DMS79 treated with DMSO at 0.1 percent for 48 hours (cell line): ENCODE measurements at regions not wholly inside any gene's neighbourhood (a gene's known extent, or its start where the extent isn't known, plus 50 kb on each side); places are given as distances from the start of the nearest gene placed in this dataset.

Experiments
- DNase-seq: peaks from one replicate; lab custom pipeline; 2025; lab: John Stamatoyannopoulos, UW

DNA sequence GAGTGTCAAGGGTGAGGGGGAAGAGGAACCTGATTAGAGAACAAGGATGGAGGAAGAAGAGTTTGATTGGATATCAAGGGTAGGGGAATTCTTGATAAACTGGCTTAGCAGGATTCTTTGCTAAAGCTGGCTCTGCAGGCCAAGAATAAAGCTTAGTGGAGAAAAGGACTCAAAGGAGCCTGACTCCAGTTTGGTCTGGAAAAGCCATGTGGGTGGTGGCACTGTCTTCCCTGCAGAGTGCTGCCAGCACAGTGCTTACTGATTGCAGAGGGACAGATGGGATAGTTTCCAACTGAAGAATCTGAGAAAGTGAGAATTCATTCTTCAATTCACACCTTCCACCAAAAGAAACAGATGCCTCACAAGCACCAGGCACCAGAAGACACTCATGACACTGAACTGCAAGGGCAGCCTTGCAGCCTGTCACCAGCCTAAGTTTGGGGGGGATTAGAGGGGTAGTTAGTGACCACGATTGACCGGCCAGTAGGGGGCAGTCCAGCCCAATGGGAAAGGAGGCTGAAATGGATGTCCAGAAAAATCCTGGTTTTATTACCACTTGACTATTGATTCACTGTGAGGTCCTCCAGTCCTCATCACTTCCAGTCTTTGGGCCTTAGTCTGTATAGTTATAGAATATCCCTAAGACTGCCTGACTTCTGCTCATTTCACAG is 334.5 kb downstream of the SMAD2 start:
- DNase-seq: no peak

DNA sequence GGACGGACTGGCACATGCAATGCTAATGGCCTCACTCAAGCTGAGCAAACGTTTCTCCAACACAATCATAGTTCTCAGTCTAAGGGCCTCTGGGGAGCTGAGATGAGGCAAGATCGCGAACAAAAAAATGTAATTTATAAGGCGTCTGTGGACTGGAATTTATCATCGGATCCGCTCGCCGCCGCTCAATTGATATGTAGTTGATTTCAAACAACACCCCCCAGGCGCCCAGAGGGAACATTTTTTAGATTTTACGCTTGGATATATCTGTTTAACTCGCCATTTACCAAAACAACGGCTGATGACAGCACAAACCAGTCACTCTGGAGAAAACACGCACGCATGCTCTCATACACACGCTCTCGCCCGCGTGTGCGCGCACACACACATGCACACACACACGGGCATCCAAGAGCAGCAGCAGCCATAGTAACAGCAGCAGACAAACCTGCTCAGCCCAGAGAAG is 335.8 kb downstream of the SMAD2 start:
- peak; percentile 48 for DNase-seq

DNA sequence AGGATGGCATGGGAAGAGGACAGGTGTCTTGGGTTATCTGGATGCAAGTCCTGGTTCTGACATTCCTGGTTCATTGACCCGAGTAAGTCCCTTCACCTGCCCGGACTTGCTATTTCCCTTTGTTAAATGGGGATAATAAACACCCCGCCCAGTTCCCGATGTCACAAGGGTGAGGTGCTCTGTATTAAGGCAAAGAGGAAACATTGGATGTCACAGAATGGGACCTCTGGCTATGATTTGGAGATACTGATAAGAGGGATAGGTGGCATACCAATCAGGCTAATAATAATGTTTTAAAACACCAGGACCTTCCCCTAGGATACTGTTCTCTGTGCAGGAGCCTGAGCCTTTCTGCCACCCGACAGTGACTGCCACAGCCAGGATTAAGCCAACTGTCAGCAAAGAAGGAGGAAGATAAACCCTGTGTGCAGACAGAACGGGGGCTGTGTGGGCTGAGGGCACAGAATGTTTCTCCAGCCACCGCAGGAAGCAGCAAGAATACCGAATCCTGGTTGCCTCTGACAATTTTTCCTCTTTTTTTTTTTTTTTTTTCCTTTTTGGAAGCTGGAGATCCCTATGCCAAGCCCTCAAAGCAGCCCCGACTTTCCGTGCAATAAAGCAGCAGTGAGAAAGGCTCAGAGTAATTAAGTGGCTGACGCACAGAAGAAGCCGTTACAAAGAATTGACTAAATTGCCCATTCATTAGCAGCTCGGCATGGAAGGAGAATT is 336.6 kb downstream of the SMAD2 start:
- DNase-seq: peak; percentile 48

DNA sequence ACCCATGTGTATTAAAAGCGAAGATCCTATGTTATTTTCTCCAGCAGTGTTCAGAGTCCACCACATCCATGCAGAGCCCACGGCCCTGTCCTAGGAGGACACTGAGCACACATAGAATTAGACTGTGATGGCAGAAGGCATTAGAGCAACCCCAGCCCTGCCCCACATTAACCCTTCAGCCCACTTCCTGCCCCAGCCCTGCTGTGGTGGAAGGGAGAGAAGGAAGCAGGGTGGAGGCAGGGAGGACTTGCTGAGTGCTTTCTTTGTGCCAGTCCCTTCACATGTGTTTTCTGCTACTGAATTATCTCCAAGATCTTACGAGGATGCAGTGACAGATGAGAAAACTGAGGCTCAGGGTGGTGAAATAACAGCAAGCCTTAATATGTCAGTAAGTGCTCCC is 339.0 kb downstream of the SMAD2 start:
- no peak for DNase-seq

DNA sequence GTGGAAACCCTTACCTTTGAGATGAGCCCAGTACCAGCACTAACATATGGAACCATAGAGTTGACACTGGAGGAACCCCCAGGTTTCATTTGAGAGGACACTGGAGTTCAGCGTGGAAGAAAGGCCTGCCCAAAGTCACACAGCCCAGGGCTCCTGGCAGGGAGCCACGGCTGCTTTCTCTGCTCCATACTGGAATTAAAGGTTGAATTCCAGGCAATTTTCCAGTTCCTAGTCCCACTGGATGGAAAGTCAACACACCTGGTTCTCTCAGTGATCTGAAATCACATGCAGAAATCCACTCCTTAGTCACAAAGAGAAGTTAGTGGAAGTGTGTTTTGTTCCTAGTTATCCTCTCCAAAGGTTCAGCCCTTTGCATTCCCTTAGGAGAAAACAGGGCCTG is 336.1 kb upstream of the SKOR2 start:
- DNase-seq: no peak

DNA sequence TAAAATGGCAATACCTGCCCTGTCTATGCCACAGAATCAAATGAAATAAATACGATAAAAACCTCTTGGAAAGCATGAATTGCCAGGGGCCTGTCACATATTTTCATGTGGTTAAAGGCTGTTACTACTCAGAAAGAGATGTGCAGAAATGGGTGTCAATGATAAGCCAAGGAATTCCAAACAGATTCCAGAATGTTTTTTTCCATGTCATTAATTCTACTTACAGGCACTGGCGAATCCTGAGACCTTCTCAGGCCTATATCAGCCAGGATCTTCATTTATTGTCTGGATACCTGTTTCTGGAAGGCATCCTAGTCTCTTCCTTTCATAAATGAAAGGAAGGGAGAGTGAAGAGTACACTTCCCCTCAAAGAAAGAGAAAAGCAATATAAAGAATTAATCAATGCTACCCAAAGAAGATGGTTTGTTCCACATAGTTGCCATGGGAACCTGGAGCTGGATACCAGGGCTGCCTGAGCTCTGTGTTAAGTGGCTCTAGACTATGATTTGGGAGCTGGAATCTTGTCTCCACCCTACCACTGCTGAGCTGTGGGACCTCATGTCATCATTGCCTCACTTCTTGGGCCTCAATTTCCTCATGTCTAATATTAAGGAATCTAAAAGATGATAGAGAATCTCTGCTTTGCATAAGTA is 335.1 kb upstream of the SKOR2 start:
- DNase-seq: no peak

DNA sequence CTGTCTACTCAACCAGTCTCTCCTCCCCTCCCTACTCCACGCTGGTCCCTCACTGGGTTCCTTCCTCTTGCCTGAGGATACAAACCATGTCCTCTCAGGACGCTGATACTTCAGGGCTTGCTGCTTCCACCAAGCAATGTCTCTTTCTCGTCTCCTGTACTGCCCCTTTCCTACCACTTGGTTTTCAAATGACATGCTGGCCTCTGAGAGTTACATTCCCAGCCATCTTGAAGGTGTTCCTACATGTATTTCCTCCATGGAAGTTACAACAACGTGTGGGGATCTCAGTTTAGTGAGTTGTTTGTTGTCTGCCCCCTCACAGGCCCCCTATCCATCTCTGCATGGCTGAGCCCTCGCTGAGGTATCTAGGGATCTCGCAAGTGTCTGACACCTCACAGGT is 334.5 kb upstream of the SKOR2 start:
- no peak for DNase-seq

DNA sequence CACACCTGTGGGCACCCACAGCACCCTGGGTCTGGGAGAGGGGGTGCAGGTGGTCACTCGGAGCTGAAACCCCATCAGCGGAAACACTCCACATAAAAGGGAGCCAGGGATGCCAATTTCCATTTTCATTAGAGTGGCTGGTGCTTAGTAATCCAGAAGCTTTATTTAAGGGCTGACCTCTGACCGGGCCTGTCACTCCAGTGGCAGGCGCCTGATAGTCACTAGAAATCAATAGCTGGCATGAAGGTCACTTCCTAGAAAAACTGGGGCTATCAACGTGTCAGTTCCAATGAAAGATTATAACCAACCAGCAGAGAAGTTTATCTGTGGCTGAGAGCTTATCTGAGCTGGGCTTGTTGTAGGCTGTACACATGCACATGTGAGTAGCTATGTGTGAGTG is 333.7 kb upstream of the SKOR2 start:
- DNase-seq: no peak

DNA sequence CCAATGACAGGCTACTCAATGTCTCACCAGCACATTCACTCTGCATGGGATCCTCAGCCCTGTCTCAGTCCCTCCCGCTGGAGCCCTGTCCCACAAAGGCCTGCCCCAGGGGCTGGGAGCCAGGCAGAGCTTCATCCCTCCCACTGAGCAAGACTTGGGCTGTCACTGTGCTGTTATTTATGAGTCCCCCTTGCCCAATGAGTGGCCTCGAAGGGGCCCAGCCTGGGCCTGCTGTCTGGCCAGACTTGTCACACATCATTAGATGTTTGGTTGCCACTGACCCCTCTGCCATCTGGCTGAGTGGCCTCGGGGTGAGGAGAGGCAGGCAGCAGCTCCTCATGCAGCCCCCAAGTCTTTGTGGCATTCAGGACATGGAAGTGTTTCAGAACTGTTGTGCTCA is 330.6 kb upstream of the SKOR2 start:
- DNase-seq: no peak

DNA sequence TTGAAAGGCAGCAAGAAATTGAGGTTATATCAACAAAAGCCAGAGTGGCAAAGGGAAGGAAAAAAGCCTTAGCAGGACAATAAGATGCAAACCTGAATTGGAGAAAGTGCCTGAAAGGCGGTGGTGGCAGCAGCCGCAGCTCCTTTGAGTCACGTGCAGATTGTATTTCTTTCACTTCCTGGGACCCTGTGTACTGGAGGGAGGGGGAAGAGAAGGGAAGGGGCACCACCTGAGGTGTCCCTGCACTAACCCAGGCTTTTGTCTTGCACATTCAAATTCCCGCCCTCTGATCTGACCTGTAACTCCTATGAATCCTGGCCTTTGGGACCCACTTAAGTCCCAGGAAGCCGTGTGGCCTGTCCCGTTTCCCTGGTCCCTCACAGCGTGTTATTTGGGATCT is 326.1 kb upstream of the SKOR2 start:
- DNase-seq: no peak

DNA sequence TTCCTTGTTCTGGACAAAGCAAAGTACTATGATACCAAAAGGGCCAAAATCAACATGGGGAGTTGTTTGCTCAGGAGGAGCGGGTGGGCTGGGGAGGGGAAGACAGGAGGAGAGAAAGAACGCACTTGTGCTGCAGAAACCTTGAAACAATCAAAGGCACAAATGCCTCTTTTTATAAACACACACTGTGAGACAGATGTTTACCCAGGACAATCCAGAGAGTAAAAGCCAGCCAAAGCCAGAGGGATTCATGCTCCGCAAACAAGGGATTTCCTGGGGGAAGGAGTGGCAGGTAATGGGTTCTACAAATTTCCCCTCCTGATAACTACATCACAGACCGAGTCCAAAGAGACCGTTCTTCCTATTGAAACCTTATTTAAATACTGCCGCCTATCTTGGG is 323.5 kb upstream of the SKOR2 start:
- DNase-seq: no peak

DNA sequence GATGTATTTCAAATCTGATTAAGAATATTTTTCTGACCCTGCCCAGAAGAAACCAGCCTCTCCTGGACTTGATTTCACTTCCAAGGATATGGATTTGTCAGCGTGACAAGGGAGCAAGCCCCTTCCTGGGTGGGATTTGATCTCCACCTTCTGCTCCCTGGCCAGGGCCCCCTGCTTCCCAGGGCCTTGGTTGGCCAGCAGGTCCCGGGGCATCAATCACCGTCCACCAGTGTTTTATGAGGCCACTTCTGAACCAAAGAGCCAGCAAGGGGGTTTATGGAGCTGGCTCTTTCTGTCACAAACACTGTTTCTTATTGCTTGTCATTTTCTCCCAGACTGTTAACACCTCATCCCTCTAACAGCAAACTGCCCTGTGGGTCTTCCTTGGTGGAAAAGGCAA is 320.5 kb upstream of the SKOR2 start:
- no peak for DNase-seq

DNA sequence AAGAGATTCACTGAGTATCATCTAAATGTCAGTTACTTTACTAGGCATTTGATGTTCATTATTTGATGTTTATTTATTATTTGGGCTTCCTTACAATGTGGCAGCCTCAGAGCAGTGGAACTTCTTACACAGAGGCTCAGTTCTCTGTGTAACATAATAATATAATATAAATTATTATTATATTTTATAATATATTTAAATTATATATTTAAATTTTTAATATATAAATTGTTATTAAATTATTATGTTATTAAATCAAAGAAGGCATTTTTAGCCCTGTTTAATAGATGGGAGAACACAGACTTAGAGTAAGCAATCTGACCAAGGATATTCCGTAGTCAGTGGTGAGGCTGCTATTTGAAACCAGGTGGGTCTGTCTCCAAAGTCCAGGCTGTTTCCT is 315.3 kb upstream of the SKOR2 start:
- DNase-seq: no peak

DNA sequence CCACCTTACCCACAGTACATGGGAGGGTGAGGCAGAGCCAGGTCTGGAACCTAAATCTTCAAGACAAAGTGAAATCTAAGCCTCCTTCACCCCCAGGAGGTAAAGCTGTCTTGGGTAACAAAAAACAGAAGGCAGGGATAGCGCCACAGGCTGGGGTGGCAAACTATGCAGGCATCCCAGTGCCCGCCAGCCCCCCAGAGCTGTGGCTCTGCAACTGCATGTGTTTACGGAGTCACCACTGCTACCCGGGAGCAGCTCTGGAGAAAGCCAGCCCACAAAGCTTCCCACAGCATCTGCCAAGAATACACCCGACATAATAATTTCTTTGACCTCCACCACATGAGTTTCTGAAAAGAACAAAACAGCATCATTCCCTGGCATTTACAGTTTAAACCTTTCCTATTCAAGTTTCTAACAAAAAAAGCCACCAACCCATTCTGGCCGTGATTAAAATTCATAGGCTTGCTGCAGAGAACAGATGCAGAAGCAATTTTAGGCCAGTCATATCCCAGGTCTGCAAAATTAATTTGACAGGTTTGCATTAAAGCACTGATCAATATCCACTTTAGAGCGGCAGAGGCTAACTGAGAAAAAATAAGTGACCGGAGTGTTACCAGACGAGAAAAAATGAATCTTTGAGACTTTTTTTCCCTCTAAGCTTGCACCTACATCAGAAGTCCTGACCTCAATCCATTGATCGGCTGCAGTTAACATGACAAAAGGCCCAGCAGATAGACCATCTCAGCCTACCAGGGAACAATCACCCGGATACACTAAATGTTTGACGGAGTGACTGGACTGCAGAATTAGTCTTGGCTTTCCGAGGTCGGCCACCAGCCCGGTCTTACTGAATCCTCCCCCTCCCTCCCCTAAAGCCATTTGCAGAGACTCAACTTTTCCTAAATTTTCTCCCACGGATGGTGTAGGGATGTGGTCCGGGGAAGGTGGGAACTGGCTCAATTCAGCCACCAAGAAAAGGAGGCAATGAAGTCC is 309.6 kb upstream of the SKOR2 start:
- DNase-seq: no peak

DNA sequence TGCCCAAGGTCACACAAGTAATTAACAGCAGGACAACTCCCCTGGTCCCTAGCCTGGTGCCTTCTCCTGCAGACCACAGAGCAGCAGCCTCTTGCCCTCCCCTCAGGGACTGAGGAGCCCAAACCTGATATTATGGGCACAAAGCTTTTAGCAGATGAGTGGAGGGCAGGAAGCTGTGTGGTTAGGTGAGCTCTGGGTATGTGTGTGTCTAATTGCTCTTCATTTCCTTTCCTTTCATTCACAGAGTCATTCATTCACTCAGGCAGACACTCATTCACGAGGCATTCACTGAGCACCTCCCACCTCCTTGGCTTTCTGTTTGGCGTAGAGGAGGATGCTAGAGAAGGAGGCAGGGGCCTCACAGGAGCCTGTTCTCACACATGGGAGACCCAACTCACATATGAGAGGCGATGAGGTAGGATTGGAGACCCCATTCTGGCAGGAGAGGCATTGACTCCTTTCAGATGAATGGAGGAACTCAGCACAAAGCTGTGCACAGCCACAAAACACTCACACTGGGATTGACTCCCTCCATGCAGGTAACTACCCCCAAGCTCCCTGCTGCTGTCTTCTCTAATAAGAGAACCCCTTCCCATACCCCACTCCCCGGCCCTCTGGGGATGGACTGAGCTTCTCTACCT is 306.8 kb upstream of the SKOR2 start:
- no peak for DNase-seq

DNA sequence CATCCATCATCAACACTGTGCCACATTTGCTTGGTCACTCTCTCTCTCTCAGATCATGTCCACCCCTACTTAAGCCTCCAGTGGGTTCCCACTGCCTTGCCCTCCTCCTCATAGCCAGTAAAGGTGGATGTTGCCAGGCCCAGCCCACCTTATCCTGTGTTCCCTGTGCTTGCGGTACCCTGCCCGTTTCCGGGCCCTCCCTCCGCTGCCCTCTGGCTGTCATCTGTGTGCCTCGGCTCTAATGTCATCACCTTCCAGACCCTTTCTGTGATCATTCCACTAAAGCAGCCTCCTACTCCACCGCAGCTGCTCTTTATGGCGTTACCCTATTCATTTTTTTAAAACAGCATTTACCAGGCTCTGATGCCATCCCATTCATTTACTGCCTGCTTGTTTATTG is 305.7 kb upstream of the SKOR2 start:
- DNase-seq: no peak

DNA sequence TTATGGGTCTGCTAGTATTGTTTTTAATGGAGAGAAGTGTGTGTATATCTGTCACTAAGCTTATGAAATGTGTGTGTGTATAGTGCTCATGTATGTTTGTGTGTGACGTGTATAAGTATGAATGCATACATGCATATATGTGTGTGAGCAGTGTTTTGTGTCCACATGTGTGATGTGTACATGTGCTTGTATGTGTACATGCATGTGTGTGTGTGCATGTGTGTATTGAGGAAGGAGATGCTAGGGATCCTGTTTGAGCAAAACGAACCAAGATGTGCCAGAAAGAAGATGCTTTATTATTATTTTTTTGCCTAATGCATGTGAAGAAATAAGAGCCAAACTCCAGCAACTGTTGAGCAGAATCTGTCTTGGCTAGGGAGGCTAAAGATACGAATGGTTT is 301.3 kb upstream of the SKOR2 start:
- no peak for DNase-seq

DNA sequence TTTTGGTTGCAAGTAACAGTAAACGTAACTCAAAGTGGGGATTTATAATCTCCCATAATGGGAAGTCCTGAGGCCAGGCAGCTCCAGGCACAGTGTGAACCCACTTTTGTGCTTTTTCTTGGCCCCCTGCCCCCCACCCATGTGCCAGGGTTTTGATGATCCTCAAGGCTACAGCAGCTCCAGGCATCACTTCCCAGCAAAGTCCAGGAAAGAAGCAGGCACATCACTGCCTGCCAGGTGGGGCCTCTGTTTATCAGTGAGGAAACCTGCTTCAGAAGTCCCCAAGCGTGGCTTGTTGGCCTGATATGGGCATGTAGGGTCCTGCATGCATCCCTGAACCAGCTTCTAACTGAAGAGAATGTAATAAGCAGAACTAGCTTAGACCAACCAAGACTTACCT is 299.2 kb upstream of the SKOR2 start:
- DNase-seq: no peak

DNA sequence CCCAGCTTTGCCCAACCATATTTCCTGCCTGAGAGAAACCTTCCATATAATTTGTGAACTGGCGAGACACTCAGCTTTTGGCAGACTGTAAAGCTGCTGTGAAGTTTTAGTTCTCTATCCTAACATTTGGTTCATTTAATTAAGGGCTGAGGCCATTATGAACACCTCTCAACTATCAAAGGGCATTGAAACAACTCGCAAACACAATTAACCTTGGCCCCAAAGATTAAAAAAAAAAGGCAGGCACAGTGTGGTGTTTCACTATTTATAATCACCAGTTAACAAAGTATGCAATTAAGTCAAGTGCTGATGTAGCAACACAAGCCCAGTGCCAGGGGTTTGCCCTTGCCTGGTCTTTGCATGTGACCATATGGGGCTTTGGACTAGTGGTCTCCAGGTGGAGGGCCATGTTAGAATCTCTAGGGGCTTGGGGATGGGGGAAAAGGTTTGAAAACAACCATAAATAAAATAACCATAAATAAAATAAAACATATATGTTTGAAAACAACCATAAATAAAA is 297.6 kb upstream of the SKOR2 start:
- no peak for DNase-seq

DNA sequence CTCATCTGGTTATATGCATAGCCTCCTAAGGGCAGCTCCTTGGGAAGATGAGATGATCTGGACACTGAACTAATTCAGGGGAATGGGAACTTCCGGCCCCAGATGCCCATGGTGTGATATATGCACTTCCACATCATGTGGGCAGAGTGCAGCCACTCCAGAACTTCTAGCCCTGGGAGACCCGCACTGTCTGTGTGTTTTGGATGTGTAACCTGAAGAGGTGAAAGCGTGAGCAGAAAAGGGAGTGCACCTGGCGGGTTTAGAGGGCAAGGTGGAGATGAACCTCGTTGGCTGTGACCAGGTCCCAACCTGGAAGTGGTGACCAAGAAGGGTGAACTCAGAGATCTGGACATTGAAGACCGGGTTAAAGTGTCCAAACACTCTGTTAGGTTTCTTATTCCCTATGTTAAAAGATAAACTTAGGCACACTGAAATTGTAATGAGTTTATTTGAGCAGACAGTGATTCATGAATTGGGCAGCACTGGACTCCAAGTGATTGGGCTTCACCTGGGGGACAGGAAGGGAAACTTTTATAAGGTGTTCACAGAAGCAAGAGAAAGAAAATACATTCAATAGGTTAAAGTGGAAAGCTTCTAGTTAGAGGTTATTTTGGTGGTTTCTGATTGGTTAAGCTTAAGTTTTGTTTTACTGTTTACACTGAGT is 296.2 kb upstream of the SKOR2 start:
- no peak for DNase-seq

DNA sequence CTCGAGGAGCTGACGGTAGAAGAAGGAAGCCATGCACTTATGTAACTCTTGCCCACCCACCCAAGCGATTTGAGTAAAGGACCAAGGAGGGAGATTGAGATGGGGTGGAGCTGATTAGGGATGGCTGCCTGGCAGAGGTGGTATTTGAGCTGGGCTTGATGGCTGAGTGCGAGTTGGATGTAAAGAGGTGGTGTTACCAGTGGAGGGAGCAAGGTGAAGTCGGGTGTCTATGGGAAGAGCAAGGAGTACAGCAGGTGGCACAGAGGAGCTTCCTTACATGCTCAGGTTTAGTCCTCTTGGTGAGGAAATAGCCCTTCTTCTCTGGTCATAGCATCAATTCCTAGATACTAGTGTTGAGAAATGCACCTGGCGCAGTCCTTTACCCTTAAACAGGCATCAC is 294.2 kb upstream of the SKOR2 start:
- DNase-seq: no peak
